ENCODE measurements at regions not wholly inside any gene's neighbourhood (a gene's known extent, or its start where the extent isn't known, plus 50 kb on each side); places are given as distances from the start of the nearest gene placed in this dataset.

DNA sequence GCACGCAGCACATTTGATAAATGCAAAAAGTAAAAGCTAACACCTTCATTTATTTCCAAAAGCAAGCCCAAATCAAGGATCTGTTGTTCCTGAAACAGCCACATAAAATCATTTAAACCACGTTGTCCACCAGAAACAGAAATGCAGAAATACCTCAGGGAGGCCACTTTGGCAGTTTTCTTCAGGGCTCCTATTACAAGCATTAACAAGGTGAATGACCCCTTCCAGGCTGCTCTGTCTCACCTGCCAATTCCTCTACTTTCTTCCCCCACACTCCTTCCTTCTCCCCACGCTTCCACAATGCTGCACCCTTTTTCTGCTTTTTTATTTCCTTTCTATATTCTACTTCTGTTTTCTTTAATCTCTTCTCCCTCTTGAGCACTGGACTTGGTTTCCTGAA is 55.0 kb upstream of the PTGFRN start:
- TF ChIP-seq, protein P1, sequence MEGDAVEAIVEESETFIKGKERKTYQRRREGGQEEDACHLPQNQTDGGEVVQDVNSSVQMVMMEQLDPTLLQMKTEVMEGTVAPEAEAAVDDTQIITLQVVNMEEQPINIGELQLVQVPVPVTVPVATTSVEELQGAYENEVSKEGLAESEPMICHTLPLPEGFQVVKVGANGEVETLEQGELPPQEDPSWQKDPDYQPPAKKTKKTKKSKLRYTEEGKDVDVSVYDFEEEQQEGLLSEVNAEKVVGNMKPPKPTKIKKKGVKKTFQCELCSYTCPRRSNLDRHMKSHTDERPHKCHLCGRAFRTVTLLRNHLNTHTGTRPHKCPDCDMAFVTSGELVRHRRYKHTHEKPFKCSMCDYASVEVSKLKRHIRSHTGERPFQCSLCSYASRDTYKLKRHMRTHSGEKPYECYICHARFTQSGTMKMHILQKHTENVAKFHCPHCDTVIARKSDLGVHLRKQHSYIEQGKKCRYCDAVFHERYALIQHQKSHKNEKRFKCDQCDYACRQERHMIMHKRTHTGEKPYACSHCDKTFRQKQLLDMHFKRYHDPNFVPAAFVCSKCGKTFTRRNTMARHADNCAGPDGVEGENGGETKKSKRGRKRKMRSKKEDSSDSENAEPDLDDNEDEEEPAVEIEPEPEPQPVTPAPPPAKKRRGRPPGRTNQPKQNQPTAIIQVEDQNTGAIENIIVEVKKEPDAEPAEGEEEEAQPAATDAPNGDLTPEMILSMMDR (IDR thresholded peaks at IDR 0.05): no peak
- no peak for TF ChIP-seq POLR2A (IDR thresholded peaks at IDR 0.05)
